GM23338 (cell line): ENCODE measurements at regions not wholly inside any gene's neighbourhood (a gene's known extent, or its start where the extent isn't known, plus 50 kb on each side); places are given as distances from the start of the nearest gene placed in this dataset.

Experiments
- CTCF ChIP-seq, 2 experiments: fragments of 200-600 bp in 1 of 2; sonication (generic) in 1 of 2; conservative IDR thresholded peaks; 2 replicates each; pipeline versions ENCODE4 v1.5.1 to v1.6.1; 2016 to 2017; ENCODE audit warnings: antibody characterized with exemption in 2 of 2, low read depth in 2 of 2, mild to moderate bottlenecking in 2 of 2, moderate library complexity in 1 of 2
- EZH2phosphoT487 ChIP-seq: fragments of 200-600 bp; sonication (generic); IDR thresholded peaks from one replicate; pipeline ENCODE4 v1.8.1; 2018; ENCODE audit warnings: antibody characterized with exemption; ENCODE audit not compliant: unreplicated experiment

DNA sequence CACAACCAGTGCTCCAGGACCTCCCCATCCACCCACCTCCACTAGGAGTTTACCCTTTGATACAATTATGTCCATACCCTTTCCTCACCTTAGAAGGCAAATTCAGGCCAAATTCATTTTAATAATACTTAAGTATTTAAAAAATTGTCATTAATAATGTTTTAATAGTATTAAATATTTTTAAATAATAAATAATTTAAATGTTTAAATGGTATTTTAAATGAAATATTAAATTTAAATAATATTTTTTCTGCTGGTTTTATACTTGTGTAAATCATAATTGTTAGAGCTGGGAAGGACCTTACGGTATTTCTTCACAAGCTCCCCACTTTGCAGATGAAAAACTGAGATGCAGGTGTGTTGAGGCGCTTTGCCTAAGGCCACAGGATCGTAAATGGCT, 67.8 kb downstream of the NRN1 start:
- TF ChIP-seq CTCF (conservative IDR thresholded peaks at IDR 0.05; ENCODE audit: low read depth in 2 of 2) (no peak), EZH2phosphoT487 (no peak)
